Sigmoid colon (tissue), 6 donors: ENCODE measurements at regions not wholly inside any gene's neighbourhood (a gene's known extent, or its start where the extent isn't known, plus 50 kb on each side); places are given as distances from the start of the nearest gene placed in this dataset.

ENCODE experiments used
- DNase-seq: peaks from one replicate; pipeline ENCODE4 v3.0.0-alpha.2; 2019
- H3K27ac ChIP-seq, 4 donors: fragments of 200-600 bp; sonication (generic); one replicate each; pipeline ENCODE4 v1.5.1; 2016 to 2019; ENCODE audit warnings: mild to moderate bottlenecking in 1 of 4
- H3K27me3 ChIP-seq, 3 donors: fragments of 200-600 bp; sonication (generic); one replicate each; pipeline ENCODE4 v1.5.1; 2019; ENCODE audit warnings: mild to moderate bottlenecking in 1 of 3
- H3K36me3 ChIP-seq, 4 donors: fragments of 200-600 bp; sonication (generic); one replicate each; pipeline ENCODE4 v1.5.1; 2016 to 2019
- H3K4me1 ChIP-seq, 4 donors: fragments of 200-600 bp; sonication (generic); one replicate each; pipeline ENCODE4 v1.5.1; 2017 to 2019
- H3K4me3 ChIP-seq, 4 donors: fragments of 200-600 bp; sonication (generic); one replicate each; pipeline ENCODE4 v1.5.1; 2017 to 2019; ENCODE audit warnings: mild to moderate bottlenecking in 2 of 4, moderate library complexity in 1 of 4
- H3K9me3 ChIP-seq, 4 donors: fragments of 200-600 bp in 3 of 4; sonication (generic) in 3 of 4; one replicate each; pipeline versions ENCODE4 v1.5.1 to v1.6.1; 2013 to 2019
- EP300 ChIP-seq, 4 donors: sonication (generic); formaldehyde crosslinking; IDR thresholded peaks; one replicate each; pipeline ENCODE4 v1.6.1; 2017; ENCODE audit warnings: antibody characterized with exemption in 4 of 4
- POLR2A ChIP-seq, 2 donors: fragments of 450-650 bp; IDR thresholded peaks; one replicate each; pipeline ENCODE4 v1.6.1; 2016; ENCODE audit warnings: antibody characterized with exemption in 2 of 2, mild to moderate bottlenecking in 2 of 2, moderate library complexity in 2 of 2
- POLR2AphosphoS5 ChIP-seq, 4 donors: sonication (generic); formaldehyde crosslinking; IDR thresholded peaks; one replicate each; pipeline ENCODE4 v1.6.1; 2017; ENCODE audit warnings: antibody characterized with exemption in 4 of 4
- WGBS, 2 donors: extraction: QIAGEN DNeasy Blood & Tissue Kit; methylation state at CpG; one replicate each; pipeline ENCODE4 v1.1.7; 2013; 5-methylcytosine and 5-hydroxymethylcytosine counted together
- intact Hi-C: fragments of 100-400 bp; cut with DNase I; formaldehyde crosslinking; loops from one replicate; pipeline ENCODE4 v1.15.1; 2023
- TF ChIP-seq, protein P1 (sequence below), 4 experiments: fragments of 450-650 bp in 3 of 4; fragments of 200-600 bp in 1 of 4; IDR thresholded peaks; one replicate each; pipeline ENCODE4 v1.5.1; 2016 to 2019; ENCODE audit warnings: antibody characterized with exemption in 4 of 4, mild to moderate bottlenecking in 3 of 4, moderate library complexity in 2 of 4
- donor health status: healthy with polysubstance abuse.
- donor health status: healthy.

DNA sequence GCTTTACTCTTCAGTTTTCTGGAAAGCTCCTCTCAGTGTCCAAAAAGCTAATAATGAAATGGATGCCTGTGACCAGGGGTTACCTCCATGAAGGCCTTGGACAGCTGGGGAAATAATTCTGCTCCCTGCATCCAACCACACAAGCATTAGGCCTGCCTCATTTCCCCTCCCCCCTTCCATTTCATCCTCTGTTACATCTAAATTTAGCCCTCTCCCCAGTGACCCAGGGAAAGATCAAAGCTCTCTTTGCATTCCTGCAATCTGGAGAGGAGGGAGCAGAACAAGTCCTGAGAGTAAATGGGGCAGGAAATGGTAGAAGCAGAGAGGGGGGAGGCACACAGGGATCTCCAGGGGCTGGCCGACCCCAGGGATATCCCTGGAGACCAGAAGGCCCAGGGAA is 452.7 kb downstream of the TSHZ3 start:
- no peaks in the 10 kb centered on the region for H3K27me3 ChIP-seq
- no peaks in the 10 kb centered on the region for H3K9me3 ChIP-seq
- no peak overlapping the region for H3K27ac ChIP-seq
- DNase-seq, result no peak
- H3K36me3 ChIP-seq, result no peaks in the 10 kb centered on the region
- 50 to 61% methylated on average over 1 of the region's 1 CpG for WGBS, 2 donors
- no peak overlapping the region for H3K4me3 ChIP-seq
- peaks cover 0 to 4% (median 0%) of the 10 kb centered on the region in 4 donors for H3K4me1 ChIP-seq
- intact Hi-C loops, result no loop called here
- no peak for TF ChIP-seq POLR2AphosphoS5 (IDR thresholded peaks at IDR 0.05)
- no peak for TF ChIP-seq POLR2A (IDR thresholded peaks at IDR 0.05)
- no peak for TF ChIP-seq EP300 (IDR thresholded peaks at IDR 0.05)
- TF ChIP-seq, protein P1, sequence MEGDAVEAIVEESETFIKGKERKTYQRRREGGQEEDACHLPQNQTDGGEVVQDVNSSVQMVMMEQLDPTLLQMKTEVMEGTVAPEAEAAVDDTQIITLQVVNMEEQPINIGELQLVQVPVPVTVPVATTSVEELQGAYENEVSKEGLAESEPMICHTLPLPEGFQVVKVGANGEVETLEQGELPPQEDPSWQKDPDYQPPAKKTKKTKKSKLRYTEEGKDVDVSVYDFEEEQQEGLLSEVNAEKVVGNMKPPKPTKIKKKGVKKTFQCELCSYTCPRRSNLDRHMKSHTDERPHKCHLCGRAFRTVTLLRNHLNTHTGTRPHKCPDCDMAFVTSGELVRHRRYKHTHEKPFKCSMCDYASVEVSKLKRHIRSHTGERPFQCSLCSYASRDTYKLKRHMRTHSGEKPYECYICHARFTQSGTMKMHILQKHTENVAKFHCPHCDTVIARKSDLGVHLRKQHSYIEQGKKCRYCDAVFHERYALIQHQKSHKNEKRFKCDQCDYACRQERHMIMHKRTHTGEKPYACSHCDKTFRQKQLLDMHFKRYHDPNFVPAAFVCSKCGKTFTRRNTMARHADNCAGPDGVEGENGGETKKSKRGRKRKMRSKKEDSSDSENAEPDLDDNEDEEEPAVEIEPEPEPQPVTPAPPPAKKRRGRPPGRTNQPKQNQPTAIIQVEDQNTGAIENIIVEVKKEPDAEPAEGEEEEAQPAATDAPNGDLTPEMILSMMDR (IDR thresholded peaks at IDR 0.05), result no peak

DNA sequence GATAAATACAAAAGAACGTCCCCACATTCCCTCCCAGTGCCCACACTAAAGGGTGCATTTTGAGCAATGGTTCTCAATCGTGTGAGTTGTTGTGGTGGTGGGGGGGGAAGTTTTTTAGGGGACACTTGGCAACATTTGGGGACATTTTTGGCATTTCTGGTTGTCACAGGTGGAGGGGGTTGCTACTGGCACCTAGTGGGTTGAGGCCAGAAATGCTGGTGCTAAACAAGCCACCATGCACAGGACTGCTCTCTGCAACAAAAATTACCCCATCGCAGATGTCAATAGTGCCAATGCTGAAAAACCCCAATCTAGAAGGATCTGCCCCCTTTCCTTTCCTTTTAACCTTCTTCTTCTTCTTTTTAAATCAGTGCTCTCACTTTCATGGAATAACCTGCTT is 453.3 kb downstream of the TSHZ3 start:
- TF ChIP-seq POLR2A (IDR thresholded peaks at IDR 0.05), result no peak
- TF ChIP-seq POLR2AphosphoS5 (IDR thresholded peaks at IDR 0.05), result no peak
- TF ChIP-seq, protein P1 (IDR thresholded peaks at IDR 0.05), result no peak
- no peak for TF ChIP-seq EP300 (IDR thresholded peaks at IDR 0.05)
- H3K27ac ChIP-seq, result no peak overlapping the region
- no peak overlapping the region for H3K4me3 ChIP-seq
- peaks cover 0 to 4% (median 0%) of the 10 kb centered on the region in 4 donors for H3K4me1 ChIP-seq
- H3K27me3 ChIP-seq, result no peaks in the 10 kb centered on the region
- intact Hi-C loops, result no loop called here
- H3K9me3 ChIP-seq, result no peaks in the 10 kb centered on the region
- 47 to 79% methylated on average over 3 of the region's 3 CpGs for WGBS, 2 donors
- H3K36me3 ChIP-seq, result no peaks in the 10 kb centered on the region
- no peak for DNase-seq

DNA sequence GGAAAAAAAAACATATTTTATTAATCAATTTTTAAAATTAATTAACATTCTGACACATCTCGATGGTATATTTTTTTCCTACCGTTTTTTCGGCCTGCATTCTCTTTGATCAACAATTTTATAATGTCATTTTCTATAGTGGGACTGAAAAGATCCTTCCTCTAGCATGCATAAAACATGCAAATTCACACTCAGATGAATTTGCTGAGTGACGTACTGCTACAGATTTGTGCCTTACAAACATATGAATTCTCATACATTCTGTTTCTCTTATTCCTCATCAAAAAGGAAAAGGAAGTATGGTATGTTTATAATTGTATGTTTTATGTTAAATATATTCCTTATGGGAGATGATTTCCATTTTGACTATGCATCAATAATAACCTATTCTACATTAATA is 458.2 kb downstream of the TSHZ3 start:
- Histone ChIP-seq H3K27ac (no peak overlapping the region), H3K4me1 (no peaks in the 10 kb centered on the region), H3K36me3 (no peaks in the 10 kb centered on the region), H3K4me3 (no peak overlapping the region), H3K27me3 (no peaks in the 10 kb centered on the region), H3K9me3 (no peaks in the 10 kb centered on the region)
- DNase-seq, result no peak
- intact Hi-C loops, result no loop called here
- no peak for TF ChIP-seq EP300 (IDR thresholded peaks at IDR 0.05)
- TF ChIP-seq, protein P1 (IDR thresholded peaks at IDR 0.05), result no peak
- no peak for TF ChIP-seq POLR2A (IDR thresholded peaks at IDR 0.05)
- TF ChIP-seq POLR2AphosphoS5 (IDR thresholded peaks at IDR 0.05), result no peak
- WGBS, 2 donors, result 86 to 89% methylated on average over 4 of the region's 4 CpGs

DNA sequence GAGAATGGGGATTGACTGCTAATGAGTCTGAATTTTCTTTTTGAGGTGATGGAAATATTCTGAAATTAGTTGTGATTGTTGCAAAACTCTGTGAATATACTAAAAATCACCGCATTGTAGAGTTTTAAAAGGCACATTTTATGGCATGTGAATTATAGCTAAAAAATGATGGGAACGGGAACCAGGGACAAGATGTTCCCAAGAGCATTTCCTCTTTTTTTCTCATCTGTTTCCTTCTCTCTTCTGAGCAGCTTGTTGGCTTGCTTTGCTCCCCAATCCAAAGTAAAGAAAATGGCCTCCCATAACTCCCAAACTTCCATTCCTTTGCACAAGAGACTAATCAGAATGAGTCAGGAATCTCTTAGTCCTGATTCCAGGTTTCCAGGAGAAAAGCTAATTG is 459.2 kb downstream of the TSHZ3 start:
- TF ChIP-seq POLR2A (IDR thresholded peaks at IDR 0.05), result no peak
- TF ChIP-seq POLR2AphosphoS5 (IDR thresholded peaks at IDR 0.05), result peak in 1 of 4 donors; percentile 9
- TF ChIP-seq, protein P1 (IDR thresholded peaks at IDR 0.05), result no peak
- peak in 1 of 4 donors; percentile 54 for TF ChIP-seq EP300 (IDR thresholded peaks at IDR 0.05)
- no peaks in the 10 kb centered on the region for H3K4me1 ChIP-seq
- H3K9me3 ChIP-seq, result no peaks in the 10 kb centered on the region
- intact Hi-C loops, result no loop called here
- no peaks in the 10 kb centered on the region for H3K27me3 ChIP-seq
- H3K4me3 ChIP-seq, result no peak overlapping the region
- peak overlapping the region in 1 of 4 donors; percentile 0 for H3K27ac ChIP-seq
- H3K36me3 ChIP-seq, result no peaks in the 10 kb centered on the region
- 44 to 52% methylated on average over 2 of the region's 2 CpGs for WGBS, 2 donors
- no peak for DNase-seq

DNA sequence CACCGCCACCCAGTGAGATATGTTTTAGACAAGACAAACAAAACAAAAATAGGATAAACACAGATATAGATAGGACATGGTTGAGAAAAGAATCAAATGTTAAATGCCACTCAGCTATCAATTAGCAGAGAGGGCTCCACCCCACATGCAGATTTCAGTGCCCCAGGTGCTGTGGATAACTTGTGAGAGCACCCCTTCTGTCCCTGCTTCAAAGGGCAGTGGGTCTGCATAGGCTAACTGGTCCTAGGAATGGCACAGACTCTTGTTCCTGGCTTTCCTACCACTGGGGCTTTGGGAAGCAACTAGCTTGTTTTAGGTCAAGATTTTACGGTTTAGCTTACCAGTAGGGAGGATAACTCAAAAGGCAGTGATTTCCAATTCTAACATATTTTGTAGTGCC is 460.3 kb downstream of the TSHZ3 start:
- Histone ChIP-seq H3K36me3 (no peaks in the 10 kb centered on the region), H3K27me3 (no peaks in the 10 kb centered on the region), H3K4me1 (no peaks in the 10 kb centered on the region), H3K27ac (peak overlapping the region in 1 of 4 donors; percentile 0), H3K9me3 (no peaks in the 10 kb centered on the region), H3K4me3 (no peak overlapping the region)
- WGBS, 2 donors, result 86 to 90% methylated on average over 2 of the region's 2 CpGs
- intact Hi-C loops, result no loop called here
- DNase-seq, result no peak
- no peak for TF ChIP-seq EP300 (IDR thresholded peaks at IDR 0.05)
- TF ChIP-seq POLR2A (IDR thresholded peaks at IDR 0.05), result no peak
- TF ChIP-seq, protein P1 (IDR thresholded peaks at IDR 0.05), result no peak
- no peak for TF ChIP-seq POLR2AphosphoS5 (IDR thresholded peaks at IDR 0.05)
